Osteoblast (primary cell): ENCODE measurements at regions not wholly inside any gene's neighbourhood (a gene's known extent, or its start where the extent isn't known, plus 50 kb on each side); places are given as distances from the start of the nearest gene placed in this dataset.

Experiments used
- DNase-seq: peaks from one replicate; pipeline ENCODE4 v3.0.0; 2011; ENCODE audit warnings: low spot score, mixed read lengths; ENCODE audit not compliant: insufficient read length; ENCODE audit errors: missing footprints
- H2AFZ ChIP-seq: 2 replicates; pipeline ENCODE4 v1.6.0; 2011; ENCODE audit warnings: mild to moderate bottlenecking, low read length
- H3K27ac ChIP-seq: 2 replicates; pipeline ENCODE4 v1.5.1; 2011; ENCODE audit warnings: mild to moderate bottlenecking, low read depth, low read length, moderate library complexity
- H3K27me3 ChIP-seq: 2 replicates; pipeline ENCODE4 v1.6.0; 2012; ENCODE audit warnings: mild to moderate bottlenecking, control low read depth, inconsistent platforms, low read length, moderate library complexity; ENCODE audit not compliant: insufficient read depth
- H3K36me3 ChIP-seq: 2 replicates; pipeline ENCODE4 v1.5.1; 2011; ENCODE audit warnings: mild to moderate bottlenecking, low read length, control low read depth, moderate library complexity; ENCODE audit not compliant: insufficient read depth
- H3K4me1 ChIP-seq: 2 replicates; pipeline ENCODE4 v1.5.1; 2011; ENCODE audit warnings: mild to moderate bottlenecking, low read length, control low read depth, moderate library complexity; ENCODE audit not compliant: insufficient read depth
- H3K4me2 ChIP-seq: 2 replicates; pipeline ENCODE4 v1.6.0; 2011; ENCODE audit warnings: mild to moderate bottlenecking, low read length; ENCODE audit not compliant: insufficient read depth
- H3K4me3 ChIP-seq: fragments of 200-600 bp; sonication (generic); 3 replicates; pipeline ENCODE4 v1.5.1; 2012; ENCODE audit warnings: mild to moderate bottlenecking, low read length, inconsistent platforms; ENCODE audit not compliant: insufficient read depth
- H3K79me2 ChIP-seq: 2 replicates; pipeline ENCODE4 v1.6.0; 2012; ENCODE audit warnings: mild to moderate bottlenecking, low read length, control low read depth, inconsistent platforms; ENCODE audit not compliant: insufficient read depth
- H3K9me3 ChIP-seq: 2 replicates; pipeline ENCODE4 v1.5.1; 2011; ENCODE audit warnings: low read depth, low read length, control low read depth
- H4K20me1 ChIP-seq: 2 replicates; pipeline ENCODE4 v1.6.0; 2012; ENCODE audit warnings: mild to moderate bottlenecking, low read length, control low read depth; ENCODE audit not compliant: insufficient read depth
- TF ChIP-seq, protein P1 (sequence below): IDR thresholded peaks from 2 replicates; pipeline ENCODE4 v1.5.1; 2011; ENCODE audit warnings: mild to moderate bottlenecking, low read depth, low read length, moderate library complexity; ENCODE audit errors: extremely low read depth

DNA sequence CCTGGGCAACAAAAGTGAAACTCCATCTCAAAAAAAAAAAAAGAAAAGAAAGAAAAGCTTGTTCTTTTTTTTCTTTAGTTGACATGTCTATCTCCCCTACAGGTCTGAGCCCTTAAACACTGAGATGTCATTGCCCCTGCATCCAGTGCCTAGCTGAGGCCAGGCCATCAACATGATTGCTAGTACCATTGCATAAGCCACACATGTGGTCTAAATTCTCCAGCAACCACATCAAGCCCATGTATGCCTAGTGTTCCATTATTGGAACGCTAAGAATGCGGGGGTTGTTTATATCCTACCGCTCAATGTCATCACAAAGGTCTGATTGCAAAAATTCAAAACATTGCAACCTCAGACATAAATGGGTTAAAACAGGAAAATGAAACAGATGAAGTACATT lies 62.7 kb downstream of the NPTX2 start:
- Histone ChIP-seq H3K4me1 (no peaks in the 10 kb centered on the region), H3K36me3 (no peaks in the 10 kb centered on the region), H2AFZ (no peak overlapping the region), H3K4me3 (no peak overlapping the region), H3K79me2 (no peaks in the 10 kb centered on the region), H3K4me2 (no peak overlapping the region), H4K20me1 (no peaks in the 10 kb centered on the region), H3K27me3 (no peaks in the 10 kb centered on the region), H3K27ac (no peak overlapping the region), H3K9me3 (no peaks in the 10 kb centered on the region)
- TF ChIP-seq, protein P1, sequence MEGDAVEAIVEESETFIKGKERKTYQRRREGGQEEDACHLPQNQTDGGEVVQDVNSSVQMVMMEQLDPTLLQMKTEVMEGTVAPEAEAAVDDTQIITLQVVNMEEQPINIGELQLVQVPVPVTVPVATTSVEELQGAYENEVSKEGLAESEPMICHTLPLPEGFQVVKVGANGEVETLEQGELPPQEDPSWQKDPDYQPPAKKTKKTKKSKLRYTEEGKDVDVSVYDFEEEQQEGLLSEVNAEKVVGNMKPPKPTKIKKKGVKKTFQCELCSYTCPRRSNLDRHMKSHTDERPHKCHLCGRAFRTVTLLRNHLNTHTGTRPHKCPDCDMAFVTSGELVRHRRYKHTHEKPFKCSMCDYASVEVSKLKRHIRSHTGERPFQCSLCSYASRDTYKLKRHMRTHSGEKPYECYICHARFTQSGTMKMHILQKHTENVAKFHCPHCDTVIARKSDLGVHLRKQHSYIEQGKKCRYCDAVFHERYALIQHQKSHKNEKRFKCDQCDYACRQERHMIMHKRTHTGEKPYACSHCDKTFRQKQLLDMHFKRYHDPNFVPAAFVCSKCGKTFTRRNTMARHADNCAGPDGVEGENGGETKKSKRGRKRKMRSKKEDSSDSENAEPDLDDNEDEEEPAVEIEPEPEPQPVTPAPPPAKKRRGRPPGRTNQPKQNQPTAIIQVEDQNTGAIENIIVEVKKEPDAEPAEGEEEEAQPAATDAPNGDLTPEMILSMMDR, result no peak
- no peak for DNase-seq

DNA sequence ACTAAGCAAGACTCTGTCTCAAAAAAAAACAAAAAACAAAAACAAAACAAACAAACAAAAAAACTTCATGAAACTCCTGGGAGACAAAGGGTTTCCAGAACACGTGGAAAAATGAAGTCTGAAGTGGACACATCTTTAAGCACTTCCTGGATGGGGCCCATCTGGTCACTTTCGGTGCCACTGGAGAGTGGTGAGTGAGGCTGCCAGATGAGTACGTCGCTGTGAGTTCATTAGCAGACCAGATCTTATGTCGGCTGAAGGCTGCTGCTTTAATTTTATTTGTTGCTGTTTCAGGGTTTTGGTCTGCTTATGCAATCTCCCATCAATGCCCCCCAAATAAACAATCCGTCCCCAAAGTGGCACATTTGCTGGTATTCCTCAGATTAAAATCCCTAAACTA lies 64.4 kb downstream of the NPTX2 start:
- no peak overlapping the region for H3K27ac ChIP-seq
- TF ChIP-seq, protein P1, result no peak
- no peak overlapping the region for H3K4me2 ChIP-seq
- no peak overlapping the region for H3K4me3 ChIP-seq
- H3K27me3 ChIP-seq, result no peaks in the 10 kb centered on the region
- no peak overlapping the region for H2AFZ ChIP-seq
- no peaks in the 10 kb centered on the region for H3K36me3 ChIP-seq
- H3K79me2 ChIP-seq, result no peaks in the 10 kb centered on the region
- H3K9me3 ChIP-seq, result no peaks in the 10 kb centered on the region
- H3K4me1 ChIP-seq, result no peaks in the 10 kb centered on the region
- no peaks in the 10 kb centered on the region for H4K20me1 ChIP-seq
- DNase-seq, result no peak

DNA sequence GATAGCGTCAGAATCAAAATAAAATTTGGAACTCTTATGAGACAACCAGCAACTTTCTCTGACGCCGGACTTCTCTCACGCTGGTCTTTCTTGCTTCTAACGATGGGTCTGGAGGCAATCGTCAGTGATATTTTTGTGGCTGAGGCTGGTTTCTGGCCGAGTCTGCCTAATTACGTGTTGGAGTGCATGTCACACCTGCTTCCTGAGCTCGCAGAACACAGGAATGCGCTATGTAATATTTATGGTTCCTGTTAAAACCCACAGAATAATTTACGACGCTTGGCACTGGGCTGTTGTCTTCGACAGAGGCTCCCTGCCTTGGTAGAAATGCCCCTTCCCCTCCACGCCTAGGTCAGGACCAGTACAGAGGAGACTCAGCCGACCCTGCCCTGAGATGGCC lies 64.9 kb downstream of the NPTX2 start:
- TF ChIP-seq, protein P1, result no peak
- no peaks in the 10 kb centered on the region for H3K4me1 ChIP-seq
- H3K4me3 ChIP-seq, result no peak overlapping the region
- no peak for DNase-seq
- no peaks in the 10 kb centered on the region for H4K20me1 ChIP-seq
- no peak overlapping the region for H3K4me2 ChIP-seq
- no peaks in the 10 kb centered on the region for H3K79me2 ChIP-seq
- no peaks in the 10 kb centered on the region for H3K27me3 ChIP-seq
- no peak overlapping the region for H3K27ac ChIP-seq
- H3K36me3 ChIP-seq, result no peaks in the 10 kb centered on the region
- H3K9me3 ChIP-seq, result no peaks in the 10 kb centered on the region
- H2AFZ ChIP-seq, result no peak overlapping the region

DNA sequence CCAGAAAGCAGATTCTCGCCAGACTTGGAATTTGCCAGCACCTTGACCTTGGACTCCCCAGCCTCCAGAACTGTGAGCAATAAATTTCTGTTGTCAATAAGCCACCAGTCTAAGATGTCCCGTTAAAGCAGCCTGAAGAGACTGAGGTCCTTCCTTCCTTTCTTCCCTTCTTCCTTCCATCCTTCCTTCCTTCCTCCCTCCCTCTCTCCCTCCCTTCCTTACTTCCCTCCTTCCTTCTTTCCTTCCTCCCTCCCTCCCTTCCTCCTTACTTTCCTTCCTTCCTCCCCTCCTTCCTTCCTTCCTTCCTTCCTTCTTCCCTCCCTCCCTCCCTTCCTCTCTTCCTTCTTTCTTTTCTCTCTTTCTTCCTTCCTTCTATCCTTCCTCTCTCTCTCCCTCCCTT lies 66.4 kb downstream of the NPTX2 start:
- Histone ChIP-seq H3K27ac (no peak overlapping the region), H3K9me3 (no peaks in the 10 kb centered on the region), H3K4me3 (no peak overlapping the region), H3K36me3 (no peaks in the 10 kb centered on the region), H3K4me1 (no peaks in the 10 kb centered on the region), H2AFZ (no peak overlapping the region), H3K79me2 (no peaks in the 10 kb centered on the region), H4K20me1 (no peaks in the 10 kb centered on the region), H3K27me3 (no peaks in the 10 kb centered on the region), H3K4me2 (no peak overlapping the region)
- TF ChIP-seq, protein P1, result no peak
- no peak for DNase-seq
